Urinary bladder (tissue), 3 donors: ENCODE measurements at regions not wholly inside any gene's neighbourhood (a gene's known extent, or its start where the extent isn't known, plus 50 kb on each side); places are given as distances from the start of the nearest gene placed in this dataset.
"Not testable (repeated sequence)": the region's sequence is repeated elsewhere in the genome, so short reads cannot be mapped to it uniquely, and the experiment has no call there.

ENCODE experiments used
- DNase-seq: peaks from one replicate; pipeline ENCODE4 v3.0.0-alpha.2; 2015; ENCODE audit errors: extremely low spot score
- H3K27ac ChIP-seq: one replicate; pipeline ENCODE4 v1.5.1; 2013; ENCODE audit warnings: low read depth, mild to moderate bottlenecking, moderate library complexity
- H3K36me3 ChIP-seq: one replicate; pipeline ENCODE4 v1.6.1; 2013; ENCODE audit warnings: mild to moderate bottlenecking, moderate library complexity; ENCODE audit not compliant: insufficient read depth
- H3K4me1 ChIP-seq: one replicate; pipeline ENCODE4 v1.6.1; 2013; ENCODE audit warnings: mild to moderate bottlenecking, moderate library complexity; ENCODE audit not compliant: insufficient read depth
- H3K4me3 ChIP-seq: one replicate; pipeline ENCODE4 v1.5.1; 2013; ENCODE audit warnings: low read depth, low read length
- WGBS: extraction: QIAGEN DNeasy Blood & Tissue Kit; methylation state at CpG from one replicate; pipeline ENCODE4 v1.1.7; 2013; 5-methylcytosine and 5-hydroxymethylcytosine counted together
- donor health status: healthy with polysubstance abuse.
- donor health status: healthy.

DNA sequence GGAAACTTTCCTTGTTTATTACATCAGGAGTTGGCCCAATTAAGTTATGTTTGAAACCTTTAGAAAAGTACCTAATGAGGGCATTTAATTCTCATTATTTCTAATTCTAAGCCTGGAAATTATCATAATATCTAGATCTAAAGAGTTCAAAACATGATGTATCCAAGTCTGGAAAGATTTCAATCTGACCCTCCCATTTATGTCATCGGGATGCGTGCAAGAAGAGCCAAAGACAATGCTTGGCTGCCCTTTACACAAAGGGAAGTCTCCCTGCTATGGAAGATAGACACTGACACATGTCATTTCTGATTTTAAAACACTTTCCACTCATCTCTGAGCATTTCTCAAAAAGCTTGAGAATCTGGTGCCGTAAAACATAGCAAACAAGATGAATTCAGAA, 222.4 kb downstream of the ANTXR2 start:
- WGBS, result 66% methylated on average over 3 of the region's 3 CpGs
- Histone ChIP-seq H3K36me3 (no peaks in the 10 kb centered on the region), H3K4me1 (no peaks in the 10 kb centered on the region), H3K4me3 (no peak overlapping the region), H3K27ac (no peak overlapping the region)
- DNase-seq, result no peak

DNA sequence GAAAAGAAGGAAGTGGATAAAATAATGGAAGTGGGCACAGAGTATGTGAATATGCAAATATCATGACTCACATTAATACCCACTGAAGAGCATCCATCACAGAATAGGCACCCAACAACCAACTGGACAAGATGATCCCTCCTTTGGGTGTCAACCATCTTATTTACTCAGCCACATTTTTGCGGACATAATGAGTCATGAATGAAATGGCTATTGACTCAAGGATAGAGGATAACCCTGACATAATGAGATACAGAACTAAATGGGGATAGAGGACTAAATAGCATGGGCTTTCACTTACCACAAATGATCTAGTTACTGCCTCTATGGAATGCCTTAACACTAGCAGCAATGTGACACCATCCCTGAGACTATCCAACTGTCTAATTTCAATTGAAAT, 224.7 kb downstream of the ANTXR2 start:
- Histone ChIP-seq H3K4me1 (no peaks in the 10 kb centered on the region), H3K4me3 (no peak overlapping the region), H3K27ac (no peak overlapping the region), H3K36me3 (no peaks in the 10 kb centered on the region)
- 97% methylated on average over 1 of the region's 1 CpG for WGBS
- no peak for DNase-seq

DNA sequence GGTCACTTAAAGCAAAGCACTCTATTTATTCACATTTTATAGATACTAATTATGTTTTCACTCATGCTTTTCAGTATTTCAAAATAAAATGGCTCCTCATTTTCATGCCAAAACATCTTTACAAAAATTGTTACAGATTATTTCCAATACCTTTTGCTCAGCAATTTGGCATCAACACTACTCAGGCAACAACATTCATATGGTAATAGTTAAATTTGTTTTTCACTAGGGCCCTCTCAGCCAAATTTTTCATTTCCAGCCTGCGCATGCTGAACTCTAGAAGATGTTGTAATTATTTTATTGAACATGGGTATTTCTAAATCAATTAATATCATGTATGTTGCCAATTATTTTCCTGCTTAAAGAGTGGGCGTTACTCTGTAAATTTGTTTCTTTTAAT, 225.6 kb downstream of the ANTXR2 start:
- DNase-seq, result no peak

GRCh38 chr4:79842162-79842561, 230.9 kb downstream of the ANTXR2 start:
- no peak for DNase-seq
- Histone ChIP-seq H3K36me3 (no peaks in the 10 kb centered on the region), H3K4me1 (no peaks in the 10 kb centered on the region), H3K4me3 (no peak overlapping the region), H3K27ac (no peak overlapping the region)

More for the DNA sequence above, 225.6 kb downstream of the ANTXR2 start:
- no peaks in the 10 kb centered on the region for H3K36me3 ChIP-seq
- H3K4me1 ChIP-seq, result no peaks in the 10 kb centered on the region
- 90% methylated on average over 2 of the region's 2 CpGs for WGBS
- H3K27ac ChIP-seq, result no peak overlapping the region
- H3K4me3 ChIP-seq, result no peak overlapping the region

- H3K27ac ChIP-seq, result no peak overlapping the region
- no peaks in the 10 kb centered on the region for H3K4me1 ChIP-seq
- no peaks in the 10 kb centered on the region for H3K36me3 ChIP-seq
- DNase-seq, result no peak
- no peak overlapping the region for H3K4me3 ChIP-seq
- 64% methylated on average over 1 of the region's 1 CpG for WGBS
Observed at GRCh38 chr4:79833857-79834256, 239.2 kb downstream of the ANTXR2 start.

DNA sequence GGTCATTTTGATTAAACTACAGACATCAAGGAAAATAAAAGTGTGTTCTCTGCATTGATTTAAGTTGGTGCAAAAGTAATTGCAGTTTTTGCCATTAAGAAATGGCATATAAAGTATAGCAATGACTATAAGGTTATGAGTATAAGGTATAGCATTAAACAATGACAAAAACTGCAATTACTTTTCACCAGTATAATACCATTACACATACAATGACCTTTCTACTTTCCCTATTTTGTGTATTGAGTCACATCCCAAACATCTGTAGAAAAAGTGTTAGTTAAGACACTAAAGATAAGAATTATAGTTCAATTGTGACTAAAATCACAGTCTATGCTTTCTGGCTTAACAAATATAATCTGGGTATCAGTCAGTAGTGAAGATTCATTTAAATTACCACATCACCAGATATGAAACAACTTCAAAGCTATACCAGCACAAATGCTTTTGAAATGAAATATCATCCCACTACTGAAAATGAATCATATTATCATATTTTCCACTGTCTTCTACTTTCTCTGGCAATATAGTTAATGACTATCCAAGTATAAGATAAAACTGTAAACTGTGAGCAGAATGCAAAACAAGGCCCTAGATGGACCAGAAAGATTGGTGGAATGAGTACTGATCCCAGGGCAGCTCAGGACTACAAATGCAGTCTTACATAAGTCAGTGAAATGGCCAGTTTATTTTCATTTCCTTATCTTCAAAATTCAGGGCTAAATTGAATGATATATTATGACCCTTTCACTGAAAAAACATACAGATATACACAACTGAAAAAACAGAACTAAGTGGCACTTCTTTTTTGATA, 241.1 kb downstream of the ANTXR2 start:
- DNase-seq, result no peak
- H3K36me3 ChIP-seq, result no peaks in the 10 kb centered on the region
- H3K4me3 ChIP-seq, result no peak overlapping the region
- H3K27ac ChIP-seq, result no peak overlapping the region
- no peaks in the 10 kb centered on the region for H3K4me1 ChIP-seq

GRCh38 chr4:79831119-79831528, 241.9 kb downstream of the ANTXR2 start:
- Histone ChIP-seq H3K4me1 (no peaks in the 10 kb centered on the region), H3K36me3 (no peaks in the 10 kb centered on the region), H3K4me3 (no peak overlapping the region), H3K27ac (no peak overlapping the region)
- WGBS, result 38% methylated on average over 3 of the region's 3 CpGs
- no peak for DNase-seq

GRCh38 chr4:79827283-79827682, 245.7 kb downstream of the ANTXR2 start:
- WGBS, result 74% methylated on average over 5 of the region's 5 CpGs
- Histone ChIP-seq H3K4me3 (no peak overlapping the region), H3K4me1 (no peaks in the 10 kb centered on the region), H3K27ac (no peak overlapping the region), H3K36me3 (no peaks in the 10 kb centered on the region)
- DNase-seq, result no peak

DNA sequence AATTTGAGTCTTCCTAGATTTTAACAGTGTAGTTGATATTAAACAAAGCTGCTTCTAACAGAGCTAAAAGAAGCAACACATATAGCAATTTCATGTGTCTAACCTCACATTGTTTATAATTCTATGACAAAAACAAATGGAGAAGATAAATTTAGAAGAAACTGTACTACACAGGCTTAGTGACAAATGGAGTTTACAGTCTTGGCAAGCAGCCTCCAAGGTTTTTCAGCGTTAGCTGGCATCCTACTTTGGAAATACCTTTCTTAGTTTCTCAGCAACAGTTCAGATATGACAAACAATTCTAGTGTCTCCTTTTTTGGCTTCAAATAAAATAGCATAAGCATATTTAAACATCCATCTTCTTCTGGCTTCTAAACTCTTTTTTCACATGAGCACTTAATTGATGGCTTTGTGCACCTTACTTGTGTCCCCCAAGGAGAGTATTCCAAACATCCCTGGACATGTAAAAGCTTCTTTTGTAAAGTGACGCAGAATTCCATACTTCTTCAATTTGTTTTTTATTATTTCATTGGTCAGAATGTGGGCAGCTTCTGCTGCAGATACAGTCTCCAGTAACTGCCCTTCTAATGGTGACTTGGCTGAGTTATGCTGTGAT, 249.8 kb downstream of the ANTXR2 start:
- WGBS, result 25% methylated on average over 2 of the region's 2 CpGs
- Histone ChIP-seq H3K36me3 (no peaks in the 10 kb centered on the region), H3K4me1 (no peaks in the 10 kb centered on the region), H3K4me3 (no peak overlapping the region), H3K27ac (no peak overlapping the region)
- no peak for DNase-seq

- no peaks in the 10 kb centered on the region for H3K4me1 ChIP-seq
- no peaks in the 10 kb centered on the region for H3K36me3 ChIP-seq
- DNase-seq, result no peak
- no peak overlapping the region for H3K4me3 ChIP-seq
- H3K27ac ChIP-seq, result no peak overlapping the region
Observed at GRCh38 chr4:79820427-79820826, 252.6 kb downstream of the ANTXR2 start.

DNA sequence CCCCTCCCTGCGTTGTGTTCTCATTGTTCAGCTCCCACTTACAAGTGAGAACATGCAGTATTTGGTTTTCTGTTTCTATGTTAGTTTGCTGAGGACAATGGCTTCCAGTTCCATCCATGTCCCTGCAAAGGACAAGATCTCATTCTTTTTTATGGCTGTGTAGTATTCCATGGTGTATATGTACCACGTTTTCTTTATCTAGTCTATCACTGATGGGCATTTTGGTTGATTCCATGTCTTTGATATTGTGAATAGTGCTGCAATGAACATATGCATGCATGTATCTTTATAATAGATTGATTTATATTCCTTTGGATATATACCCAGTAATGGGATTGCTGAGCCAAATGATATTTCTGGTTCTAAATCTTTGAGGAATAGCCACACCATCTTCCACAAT, 265.1 kb downstream of the ANTXR2 start:
- not testable (repeated sequence) for H3K4me3 ChIP-seq, H3K27ac ChIP-seq, H3K36me3 ChIP-seq, H3K4me1 ChIP-seq, DNase-seq
- 95% methylated on average over 2 of the region's 2 CpGs for WGBS

DNA sequence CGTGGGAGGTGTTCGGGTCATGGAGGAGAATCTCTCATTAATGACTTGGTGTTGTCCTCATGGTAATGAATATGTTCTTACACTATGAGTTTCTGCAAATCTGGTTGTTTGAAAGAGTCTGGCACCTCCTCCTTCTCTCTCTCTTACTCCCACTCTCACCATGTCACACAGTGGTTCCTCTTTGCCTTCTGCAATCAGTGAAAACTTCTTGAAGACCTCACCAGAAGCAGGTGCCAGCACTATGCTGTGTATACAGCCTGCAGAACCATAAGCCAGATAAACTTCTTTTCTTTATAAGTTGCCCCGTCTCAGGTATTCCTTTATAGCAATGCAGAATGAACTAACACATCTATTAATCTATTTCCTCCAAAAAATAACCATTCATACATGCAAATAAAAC, 275.0 kb downstream of the ANTXR2 start:
- Histone ChIP-seq H3K36me3 (no peaks in the 10 kb centered on the region), H3K4me3 (no peak overlapping the region), H3K4me1 (no peaks in the 10 kb centered on the region), H3K27ac (no peak overlapping the region)
- no peak for DNase-seq
- 83% methylated on average over 3 of the region's 3 CpGs for WGBS

- Histone ChIP-seq H3K27ac (no peak overlapping the region), H3K36me3 (no peaks in the 10 kb centered on the region), H3K4me1 (no peaks in the 10 kb centered on the region), H3K4me3 (no peak overlapping the region)
- no peak for DNase-seq
- 83% methylated on average over 4 of the region's 4 CpGs for WGBS
Observed at GRCh38 chr4:79796948-79797347, 276.1 kb downstream of the ANTXR2 start.

DNA sequence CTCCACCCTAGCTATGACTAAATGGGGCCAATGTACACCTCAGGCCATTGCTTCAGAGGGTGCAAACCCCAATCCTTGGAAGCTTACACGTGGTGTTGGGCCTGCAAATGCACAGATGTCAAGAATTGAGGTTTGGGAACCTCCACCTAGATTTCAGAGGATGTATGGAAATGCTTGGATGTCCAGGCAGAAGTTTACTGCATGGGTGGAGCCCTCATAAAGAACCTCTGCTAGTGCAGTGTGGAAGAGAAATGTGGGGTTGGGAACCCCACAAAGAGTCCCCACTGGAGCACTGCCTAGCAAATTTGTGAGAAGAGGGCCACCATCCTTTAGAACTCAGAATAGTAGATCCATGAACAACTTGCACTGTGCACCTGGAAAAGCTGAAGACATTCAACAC, 284.1 kb downstream of the ANTXR2 start:
- Histone ChIP-seq H3K4me3 (no peak overlapping the region), H3K4me1 (no peaks in the 10 kb centered on the region), H3K27ac (no peak overlapping the region), H3K36me3 (no peaks in the 10 kb centered on the region)
- DNase-seq, result no peak
- WGBS, result 44% methylated on average over 1 of the region's 1 CpG
